Gastroesophageal sphincter (tissue), 3 donors: ENCODE measurements at regions not wholly inside any gene's neighbourhood (a gene's known extent, or its start where the extent isn't known, plus 50 kb on each side); places are given as distances from the start of the nearest gene placed in this dataset.
"Not testable (repeated sequence)": the region's sequence is repeated elsewhere in the genome, so short reads cannot be mapped to it uniquely, and the experiment has no call there.

ENCODE experiments used
- CTCF ChIP-seq, 4 experiments: fragments of 200-600 bp in 2 of 4; fragments of 450-650 bp in 2 of 4; sonication (generic) in 1 of 4; IDR thresholded peaks; one replicate each; pipeline ENCODE4 v1.5.1; 2017 to 2019; ENCODE audit warnings: antibody characterized with exemption in 4 of 4, mild to moderate bottlenecking in 2 of 4, moderate library complexity in 2 of 4
- EP300 ChIP-seq: sonication (generic); formaldehyde crosslinking; IDR thresholded peaks from one replicate; pipeline ENCODE4 v1.6.1; 2017; ENCODE audit warnings: antibody characterized with exemption, mild to moderate bottlenecking
- POLR2A ChIP-seq, 2 donors: fragments of 450-650 bp; IDR thresholded peaks; one replicate each; pipeline ENCODE4 v1.6.1; 2017; ENCODE audit warnings: antibody characterized with exemption in 2 of 2, mild to moderate bottlenecking in 2 of 2, moderate library complexity in 1 of 2

- TF ChIP-seq CTCF (IDR thresholded peaks at IDR 0.05); POLR2A (IDR thresholded peaks at IDR 0.05); EP300: not testable (repeated sequence)
These were observed 139.3 kb upstream of the DUSP22 start for GRCh38 chr6:153026-153425.
